ENCODE measurements at regions not wholly inside any gene's neighbourhood (a gene's known extent, or its start where the extent isn't known, plus 50 kb on each side); places are given as distances from the start of the nearest gene placed in this dataset.

DNA sequence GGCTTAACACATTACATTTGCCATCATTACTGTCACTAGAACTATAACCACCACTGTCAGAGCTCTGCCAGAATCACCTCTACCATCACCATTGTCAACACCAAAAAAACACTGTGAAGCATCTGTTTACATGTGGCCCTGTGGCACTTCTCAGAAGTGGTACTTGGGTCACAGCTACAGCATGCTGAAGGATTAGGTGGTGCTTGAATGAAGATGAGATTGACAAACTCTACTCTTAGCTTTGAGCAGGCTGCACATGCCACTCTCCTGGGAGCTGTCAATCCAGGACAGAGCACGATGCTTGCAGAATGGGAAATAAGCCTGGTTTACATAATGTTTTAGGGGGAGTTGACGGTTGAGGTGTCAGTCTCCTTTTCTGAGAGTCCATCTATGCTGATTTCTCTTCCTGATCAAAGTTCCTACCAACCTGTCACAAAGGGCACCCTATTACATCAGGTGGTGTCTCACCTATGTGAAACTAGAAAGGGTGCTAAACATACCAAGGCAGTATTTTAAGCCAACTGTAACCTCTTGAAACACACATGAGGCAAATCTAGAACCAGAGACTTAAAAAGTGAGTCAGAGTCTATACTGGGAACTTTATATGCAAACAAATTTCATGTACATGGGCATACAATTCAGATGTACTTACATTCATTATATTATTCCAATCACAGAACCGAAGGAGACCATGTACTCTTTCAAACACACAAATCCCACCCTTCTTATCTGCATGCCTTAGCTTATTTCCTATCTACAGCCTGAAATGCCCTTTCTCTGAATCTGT is 258.7 kb downstream of the EMP1 start:
- H3K27ac ChIP-seq (ENCODE audit: low read length) = no peak overlapping the region
- intact Hi-C loops (cut with DNase I) = no loop called here
- H3K9me3 ChIP-seq (ENCODE audit: control insufficient read depth, low read length) = no peaks in the 10 kb centered on the region
- 70% methylated on average over 3 of the region's 3 CpGs for WGBS
- H3K27me3 ChIP-seq (ENCODE audit: control insufficient read depth, insufficient read depth) = no peaks in the 10 kb centered on the region
- DNase-seq (no peak), ATAC-seq (no peak)
- H3K4me1 ChIP-seq (ENCODE audit: control insufficient read depth, insufficient read depth, low read length) = no peaks in the 10 kb centered on the region
- no peak overlapping the region for H3K4me3 ChIP-seq (ENCODE audit: low read length)

DNA sequence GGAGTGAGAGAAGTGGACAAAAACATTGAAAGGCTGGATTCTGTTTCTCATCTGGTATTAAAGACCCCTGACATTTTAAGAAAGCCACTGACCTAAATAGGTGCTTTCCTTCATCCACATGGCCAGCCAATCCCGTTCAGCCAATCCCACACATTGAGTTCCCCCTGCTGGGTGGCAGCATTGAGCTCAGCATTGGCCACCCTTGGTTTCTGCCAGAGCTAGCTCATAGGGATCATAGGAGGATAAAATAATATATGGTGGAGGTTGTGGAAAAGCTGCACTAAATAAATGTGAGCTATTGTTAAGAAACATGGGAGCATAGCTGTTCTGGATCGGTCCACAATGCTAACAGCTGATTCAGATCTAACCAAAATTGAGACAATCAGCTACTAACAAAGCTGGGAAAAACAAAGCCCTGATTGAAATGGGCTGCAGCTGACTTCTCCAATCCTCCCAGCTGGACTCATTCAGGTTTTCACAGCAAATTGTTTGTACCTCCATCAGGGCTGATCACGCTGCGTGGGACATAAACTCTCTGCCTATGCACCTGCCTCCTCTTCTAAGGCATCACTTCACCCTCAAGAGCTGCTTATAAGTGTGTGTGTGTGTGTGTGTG is 256.5 kb downstream of the EMP1 start:
- H3K27ac ChIP-seq (ENCODE audit: low read length) = no peak overlapping the region
- intact Hi-C loops (cut with DNase I) = no loop called here
- WGBS = 87% methylated on average over 4 of the region's 4 CpGs
- H3K4me3 ChIP-seq (ENCODE audit: low read length) = no peak overlapping the region
- ATAC-seq = no peak
- DNase-seq = no peak
- H3K27me3 ChIP-seq (ENCODE audit: control insufficient read depth, insufficient read depth) = no peaks in the 10 kb centered on the region
- no peaks in the 10 kb centered on the region for H3K9me3 ChIP-seq (ENCODE audit: control insufficient read depth, low read length)
- H3K4me1 ChIP-seq (ENCODE audit: control insufficient read depth, insufficient read depth, low read length) = no peaks in the 10 kb centered on the region

DNA sequence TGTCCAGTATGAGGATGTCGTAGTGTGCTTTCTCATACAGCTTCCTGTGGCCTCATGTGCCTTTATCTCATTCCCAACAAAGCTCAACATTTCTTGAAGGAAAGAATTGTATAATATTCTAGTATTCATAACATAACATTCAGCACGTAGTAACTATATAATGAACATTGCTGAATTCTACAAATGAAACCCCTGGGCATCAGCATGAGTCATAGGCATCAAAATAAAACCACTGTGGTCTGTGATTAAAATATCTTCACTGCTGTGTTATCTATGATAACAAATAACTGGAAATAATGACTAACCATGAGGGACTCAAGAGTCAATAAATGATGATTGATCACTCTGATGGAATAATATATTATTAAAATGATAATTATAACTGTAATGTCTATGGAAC is 255.2 kb downstream of the EMP1 start:
- ATAC-seq = no peak
- no peaks in the 10 kb centered on the region for H3K4me1 ChIP-seq (ENCODE audit: control insufficient read depth, insufficient read depth, low read length)
- H3K9me3 ChIP-seq (ENCODE audit: control insufficient read depth, low read length) = no peaks in the 10 kb centered on the region
- no peaks in the 10 kb centered on the region for H3K27me3 ChIP-seq (ENCODE audit: control insufficient read depth, insufficient read depth)
- 60% methylated on average over 2 of the region's 2 CpGs for WGBS
- H3K4me3 ChIP-seq (ENCODE audit: low read length) = no peak overlapping the region
- H3K27ac ChIP-seq (ENCODE audit: low read length) = no peak overlapping the region
- no peak for DNase-seq
- intact Hi-C loops (cut with DNase I) = no loop called here

DNA sequence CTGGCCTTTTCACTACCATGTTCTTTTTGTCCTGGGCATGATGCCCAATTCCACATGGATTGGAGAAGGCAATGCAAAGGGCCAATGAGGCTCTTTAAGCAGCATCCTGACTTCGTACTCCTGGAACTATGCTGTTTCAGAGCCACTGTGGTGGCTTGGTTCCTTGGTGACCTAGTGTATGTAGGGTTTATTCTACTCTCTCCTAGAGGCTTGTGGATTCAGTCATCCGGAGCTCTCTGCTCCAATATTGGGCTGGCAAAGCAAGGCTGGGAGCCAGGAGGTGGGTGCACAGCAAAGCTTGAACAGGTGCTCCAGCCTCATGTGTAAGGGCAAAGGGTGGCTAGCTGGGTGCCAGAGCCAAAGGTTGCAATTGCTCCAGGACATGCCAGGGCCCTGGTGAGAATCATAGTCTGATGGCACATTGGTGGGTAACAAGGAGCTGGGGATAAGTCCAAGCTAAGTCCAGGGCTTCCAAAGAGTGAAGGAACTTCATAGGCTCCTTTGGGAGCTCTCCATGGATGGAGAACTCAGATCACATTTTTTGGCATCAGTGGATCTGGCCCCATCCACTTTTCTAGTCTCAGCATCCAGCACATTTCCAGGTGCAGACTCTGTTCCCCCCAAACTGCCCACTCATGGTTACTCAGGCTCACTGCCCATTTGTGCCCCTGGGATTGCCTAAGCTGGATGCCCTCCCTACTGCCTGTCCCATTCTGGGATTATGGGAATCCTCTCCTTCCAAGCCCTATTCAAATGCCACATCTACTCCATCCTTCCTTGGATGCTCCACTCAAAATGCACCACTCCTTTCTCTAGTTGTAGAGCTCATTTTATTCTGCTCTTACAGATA is 253.9 kb downstream of the EMP1 start:
- 91% methylated on average over 2 of the region's 2 CpGs for WGBS
- Histone ChIP-seq H3K27me3 (ENCODE audit: control insufficient read depth, insufficient read depth) (no peaks in the 10 kb centered on the region), H3K4me1 (ENCODE audit: control insufficient read depth, insufficient read depth, low read length) (no peaks in the 10 kb centered on the region), H3K9me3 (ENCODE audit: control insufficient read depth, low read length) (no peaks in the 10 kb centered on the region), H3K4me3 (ENCODE audit: low read length) (no peak overlapping the region), H3K27ac (ENCODE audit: low read length) (no peak overlapping the region)
- intact Hi-C loops (cut with DNase I) = no loop called here
- DNase-seq (no peak), ATAC-seq (no peak)

DNA sequence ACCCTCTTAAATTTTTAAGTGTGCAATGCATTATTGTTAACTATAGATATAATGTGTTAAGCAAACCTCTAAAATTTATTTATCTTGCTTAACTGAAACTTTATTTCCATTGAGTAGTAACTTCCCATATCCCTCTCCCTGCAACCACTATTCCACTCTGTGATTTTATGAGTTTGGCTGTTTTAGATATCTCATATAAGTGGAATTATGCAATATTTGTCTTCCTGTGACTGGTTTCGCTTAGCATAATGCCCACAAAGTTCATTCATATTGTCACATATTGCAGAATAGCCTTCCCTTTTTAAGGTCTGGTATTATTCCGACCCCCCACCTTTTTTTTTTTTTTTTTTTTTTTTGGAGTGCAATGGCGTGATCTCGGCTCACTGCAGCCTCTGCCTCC is 247.6 kb downstream of the EMP1 start:
- WGBS = 74% methylated on average over 4 of the region's 4 CpGs
- no peak overlapping the region for H3K27ac ChIP-seq (ENCODE audit: low read length)
- intact Hi-C loops (cut with DNase I) = no loop called here

DNA sequence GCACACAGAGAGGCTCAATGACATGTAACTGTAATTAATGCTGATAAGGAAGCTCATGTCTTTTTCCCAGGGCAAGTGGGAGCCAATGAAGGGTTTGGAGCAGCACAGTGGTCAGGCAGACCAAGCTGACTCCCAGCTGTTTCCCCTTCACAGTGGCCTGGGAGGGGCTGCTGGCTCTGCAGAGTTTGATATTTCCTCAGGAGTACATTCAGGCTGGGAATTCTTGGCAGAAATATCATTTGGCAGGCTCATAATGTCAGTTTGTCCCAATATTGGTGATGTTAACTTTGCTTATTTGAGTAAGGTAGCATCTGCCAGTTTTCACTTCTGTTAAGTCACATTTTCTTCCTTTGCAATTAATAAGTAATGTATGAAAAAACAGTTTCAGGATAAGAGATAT is 247.0 kb downstream of the EMP1 start:
- no peak overlapping the region for H3K4me3 ChIP-seq (ENCODE audit: low read length)
- H3K27me3 ChIP-seq (ENCODE audit: control insufficient read depth, insufficient read depth) = no peaks in the 10 kb centered on the region
- peak; percentile 96 to 97 for ATAC-seq
- intact Hi-C loops (cut with DNase I) = no loop called here
- H3K27ac ChIP-seq (ENCODE audit: low read length) = peak overlapping the region; percentile 68
- peaks cover 3% of the 10 kb centered on the region for H3K4me1 ChIP-seq (ENCODE audit: control insufficient read depth, insufficient read depth, low read length)
- H3K9me3 ChIP-seq (ENCODE audit: control insufficient read depth, low read length) = no peaks in the 10 kb centered on the region
- DNase-seq = peak; percentile 67 to 90 (median 77)

More for the DNA sequence above, 247.6 kb downstream of the EMP1 start:
- Histone ChIP-seq H3K4me1 (ENCODE audit: control insufficient read depth, insufficient read depth, low read length) (peaks cover 3% of the 10 kb centered on the region), H3K9me3 (ENCODE audit: control insufficient read depth, low read length) (no peaks in the 10 kb centered on the region), H3K4me3 (ENCODE audit: low read length) (no peak overlapping the region), H3K27me3 (ENCODE audit: control insufficient read depth, insufficient read depth) (no peaks in the 10 kb centered on the region)
- ATAC-seq (peak in 1 of 2 donors; percentile 29), DNase-seq (no peak)

DNA sequence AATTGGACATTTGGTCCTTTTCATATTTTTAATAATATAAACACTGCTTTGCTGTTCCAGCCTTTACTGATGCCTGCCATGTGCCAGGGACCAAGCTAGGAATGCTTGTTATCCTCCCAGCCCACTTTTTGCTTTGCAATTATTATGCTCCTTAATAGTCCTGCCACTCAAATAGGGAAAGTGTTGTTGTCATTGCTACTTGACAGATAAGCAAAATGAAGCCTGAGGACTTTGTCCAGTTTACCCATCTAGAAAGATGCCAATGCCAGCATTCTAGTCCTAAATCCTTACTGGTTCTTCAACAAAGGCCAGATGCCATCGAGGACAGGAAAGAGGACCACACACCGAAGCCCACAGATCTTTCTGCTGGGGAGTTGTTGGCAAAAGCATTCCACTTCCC is 246.5 kb downstream of the EMP1 start:
- intact Hi-C loops (cut with DNase I) = no loop called here
- 63% methylated on average over 2 of the region's 2 CpGs for WGBS
- Histone ChIP-seq H3K27ac (ENCODE audit: low read length) (peak overlapping the region; percentile 68), H3K27me3 (ENCODE audit: control insufficient read depth, insufficient read depth) (no peaks in the 10 kb centered on the region), H3K9me3 (ENCODE audit: control insufficient read depth, low read length) (no peaks in the 10 kb centered on the region), H3K4me3 (ENCODE audit: low read length) (no peak overlapping the region), H3K4me1 (ENCODE audit: control insufficient read depth, insufficient read depth, low read length) (peaks cover 3% of the 10 kb centered on the region)
- ATAC-seq = no peak
- no peak for DNase-seq

DNA sequence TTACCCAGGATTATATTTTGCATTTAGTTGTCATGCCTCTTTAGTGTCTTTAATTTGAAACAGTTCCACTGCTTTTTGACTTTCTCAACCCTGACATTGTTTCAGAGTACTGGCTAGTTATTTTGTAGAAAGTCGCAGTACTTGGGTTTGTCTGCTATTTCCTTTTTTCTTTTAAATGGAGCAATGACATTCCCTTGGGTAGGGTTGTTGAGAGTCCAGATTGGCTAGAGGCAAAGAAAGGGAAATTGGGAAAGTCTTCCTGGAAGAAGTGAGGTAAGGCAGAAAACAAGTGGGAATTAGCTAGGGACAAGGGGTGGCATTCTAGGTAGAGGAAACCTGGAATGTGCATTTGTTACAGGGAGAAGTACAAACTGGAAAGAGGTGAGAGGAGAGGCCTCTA is 245.9 kb downstream of the EMP1 start:
- no peaks in the 10 kb centered on the region for H3K27me3 ChIP-seq (ENCODE audit: control insufficient read depth, insufficient read depth)
- no peak overlapping the region for H3K4me3 ChIP-seq (ENCODE audit: low read length)
- intact Hi-C loops (cut with DNase I) = no loop called here
- DNase-seq (no peak), ATAC-seq (peak; percentile 82 to 86)
- 41% methylated on average over 1 of the region's 1 CpG for WGBS
- no peaks in the 10 kb centered on the region for H3K9me3 ChIP-seq (ENCODE audit: control insufficient read depth, low read length)
- peaks cover 3% of the 10 kb centered on the region for H3K4me1 ChIP-seq (ENCODE audit: control insufficient read depth, insufficient read depth, low read length)
- no peak overlapping the region for H3K27ac ChIP-seq (ENCODE audit: low read length)

- intact Hi-C loops (cut with DNase I) = no loop called here
- WGBS = 92% methylated on average over 6 of the region's 6 CpGs
- DNase-seq = no peak
- Histone ChIP-seq H3K27me3 (ENCODE audit: control insufficient read depth, insufficient read depth) (no peaks in the 10 kb centered on the region), H3K9me3 (ENCODE audit: control insufficient read depth, low read length) (no peaks in the 10 kb centered on the region), H3K27ac (ENCODE audit: low read length) (no peak overlapping the region), H3K4me1 (ENCODE audit: control insufficient read depth, insufficient read depth, low read length) (peaks cover 7% of the 10 kb centered on the region), H3K4me3 (ENCODE audit: low read length) (no peak overlapping the region)
- no peak for ATAC-seq
Observed at GRCh38 chr12:13440844-13441243, 244.3 kb downstream of the EMP1 start.

DNA sequence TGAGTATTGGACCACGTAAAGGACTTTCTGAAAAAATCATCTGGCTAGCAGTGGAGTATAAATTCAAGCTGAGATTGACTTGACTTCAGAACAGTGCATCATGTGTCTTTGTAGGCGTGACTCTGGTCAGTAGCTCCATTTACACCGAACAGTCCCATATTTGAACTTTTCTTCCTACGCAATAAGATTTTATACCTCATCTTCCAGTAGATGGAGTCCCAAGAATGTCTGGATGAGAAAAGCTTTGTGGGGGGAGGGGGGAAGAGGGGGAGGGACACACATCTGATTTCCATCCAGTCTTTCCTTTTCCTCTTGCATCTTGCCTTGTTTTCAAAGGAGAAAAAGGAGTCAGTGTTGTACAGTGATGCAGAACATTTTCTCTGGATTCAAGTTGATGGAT is 241.0 kb downstream of the EMP1 start:
- no peak overlapping the region for H3K27ac ChIP-seq (ENCODE audit: low read length)
- H3K9me3 ChIP-seq (ENCODE audit: control insufficient read depth, low read length) = no peaks in the 10 kb centered on the region
- WGBS = 86% methylated on average over 4 of the region's 4 CpGs
- H3K4me3 ChIP-seq (ENCODE audit: low read length) = no peak overlapping the region
- peaks cover 4% of the 10 kb centered on the region for H3K4me1 ChIP-seq (ENCODE audit: control insufficient read depth, insufficient read depth, low read length)
- no peaks in the 10 kb centered on the region for H3K27me3 ChIP-seq (ENCODE audit: control insufficient read depth, insufficient read depth)
- ATAC-seq = no peak
- DNase-seq = no peak
- intact Hi-C loops (cut with DNase I) = no loop called here

Measured in right cardiac atrium (tissue), 5 donors.